ENCODE measurements at regions not wholly inside any gene's neighbourhood (a gene's known extent, or its start where the extent isn't known, plus 50 kb on each side); places are given as distances from the start of the nearest gene placed in this dataset.
"Not testable (repeated sequence)": the region's sequence is repeated elsewhere in the genome, so short reads cannot be mapped to it uniquely, and the experiment has no call there.

- no peak for DNase-seq (ENCODE audit: low spot score)
These were observed 174.8 kb downstream of the PDGFRA start for GRCh38 chr4:54403700-54404453.

- DNase-seq (ENCODE audit: low spot score): not testable (repeated sequence)
These were observed 180.3 kb downstream of the PDGFRA start for GRCh38 chr4:54409270-54409817.

GRCh38 chr4:54414545-54414944, 185.5 kb downstream of the PDGFRA start:
- DNase-seq (ENCODE audit: low spot score): no peak

- no peak for DNase-seq (ENCODE audit: low spot score)
These were observed 188.4 kb downstream of the PDGFRA start for GRCh38 chr4:54417476-54417875.

- DNase-seq (ENCODE audit: low spot score): no peak
These were observed 189.4 kb downstream of the PDGFRA start for GRCh38 chr4:54418468-54418867.

GRCh38 chr4:54423066-54423465, 194.0 kb downstream of the PDGFRA start:
- no peak for DNase-seq (ENCODE audit: low spot score)

GRCh38 chr4:54427826-54428225, 198.7 kb downstream of the PDGFRA start:
- DNase-seq (ENCODE audit: low spot score): no peak

GRCh38 chr4:54428940-54429339, 199.8 kb downstream of the PDGFRA start:
- DNase-seq (ENCODE audit: low spot score): no peak

- DNase-seq (ENCODE audit: low spot score): no peak
These were observed 204.6 kb downstream of the PDGFRA start for GRCh38 chr4:54433686-54434085.

- peak; percentile 31 for DNase-seq (ENCODE audit: low spot score)
These were observed 210.7 kb downstream of the PDGFRA start for GRCh38 chr4:54439831-54440243.

- no peak for DNase-seq (ENCODE audit: low spot score)
These were observed 211.5 kb downstream of the PDGFRA start for GRCh38 chr4:54440394-54441136.

- DNase-seq (ENCODE audit: low spot score): peak; percentile 25
These were observed 211.9 kb upstream of the KIT start for GRCh38 chr4:54445866-54446265.

GRCh38 chr4:54446581-54446980, 211.2 kb upstream of the KIT start:
- DNase-seq (ENCODE audit: low spot score): peak; percentile 7

GRCh38 chr4:54447304-54447703, 210.5 kb upstream of the KIT start:
- DNase-seq (ENCODE audit: low spot score): peak; percentile 7

- DNase-seq (ENCODE audit: low spot score): no peak
These were observed 207.8 kb upstream of the KIT start for GRCh38 chr4:54449999-54450398.

GRCh38 chr4:54466960-54467359, 190.8 kb upstream of the KIT start:
- DNase-seq (ENCODE audit: low spot score): not testable (repeated sequence)

GRCh38 chr4:54473077-54473545, 184.6 kb upstream of the KIT start:
- DNase-seq (ENCODE audit: low spot score): no peak

GRCh38 chr4:54473798-54474197, 184.0 kb upstream of the KIT start:
- DNase-seq (ENCODE audit: low spot score): no peak

- DNase-seq (ENCODE audit: low spot score): no peak
These were observed 182.2 kb upstream of the KIT start for GRCh38 chr4:54475546-54475945.

- no peak for DNase-seq (ENCODE audit: low spot score)
These were observed 175.1 kb upstream of the KIT start for GRCh38 chr4:54482529-54483200.

GRCh38 chr4:54484383-54484782, 173.4 kb upstream of the KIT start:
- DNase-seq (ENCODE audit: low spot score): no peak

GRCh38 chr4:54487491-54487890, 170.3 kb upstream of the KIT start:
- no peak for DNase-seq (ENCODE audit: low spot score)
